KBM-7 (cell line): ENCODE measurements at regions not wholly inside any gene's neighbourhood (a gene's known extent, or its start where the extent isn't known, plus 50 kb on each side); places are given as distances from the start of the nearest gene placed in this dataset.
"Not testable (repeated sequence)": the region's sequence is repeated elsewhere in the genome, so short reads cannot be mapped to it uniquely, and the experiment has no call there.

Experiments used
- DNase-seq: peaks from one replicate; pipeline ENCODE4 v3.0.0-alpha.2; 2015
- in situ Hi-C: fragments of 300-500 bp; cut with MboI; formaldehyde crosslinking; loops from 2 replicates; pipeline ENCODE4 v1.14.3; 2020; ENCODE audit warnings: low sequenced_read_pairs, low pct_unique_long_range_greater_than_20kb, mixed read lengths

- peak; percentile 36 for DNase-seq
- in situ Hi-C loops: no loop called here
Observed at GRCh38 chrX:5388087-5388486, 840.6 kb downstream of the NLGN4X start.

GRCh38 chrX:5380426-5380825 is 848.2 kb downstream of the NLGN4X start:
- in situ Hi-C loops: no loop called here

GRCh38 chrX:5341902-5342301 is 886.8 kb downstream of the NLGN4X start:
- in situ Hi-C loops: no loop called here

More at GRCh38 chrX:5380426-5380825, 848.2 kb downstream of the NLGN4X start:
- no peak for DNase-seq

GRCh38 chrX:5337160-5337559 is 891.5 kb downstream of the NLGN4X start:
- in situ Hi-C loops: no loop called here
- no peak for DNase-seq

More at GRCh38 chrX:5341902-5342301, 886.8 kb downstream of the NLGN4X start:
- DNase-seq: no peak

GRCh38 chrX:5324546-5324945 is 904.1 kb downstream of the NLGN4X start:
- DNase-seq: no peak
- in situ Hi-C loops: no loop called here

GRCh38 chrX:5314148-5314547 is 914.5 kb downstream of the NLGN4X start:
- no peak for DNase-seq
- in situ Hi-C loops: no loop called here

- DNase-seq: no peak
- in situ Hi-C loops: no loop called here
Observed at GRCh38 chrX:5307416-5307815, 921.3 kb downstream of the NLGN4X start.

- peak; percentile 3 for DNase-seq
- in situ Hi-C loops: no loop called here
Observed at GRCh38 chrX:5306654-5307121, 922.0 kb downstream of the NLGN4X start.

GRCh38 chrX:5305452-5305851 is 923.2 kb downstream of the NLGN4X start:
- DNase-seq: no peak
- in situ Hi-C loops: no loop called here

- DNase-seq: no peak
- in situ Hi-C loops: no loop called here
Observed at GRCh38 chrX:5295004-5295403, 933.7 kb downstream of the NLGN4X start.

GRCh38 chrX:5290635-5291034 is 938.0 kb downstream of the NLGN4X start:
- DNase-seq: no peak
- in situ Hi-C loops: no loop called here

- in situ Hi-C loops, DNase-seq: not testable (repeated sequence)
Observed at GRCh38 chrX:5289949-5290348, 938.7 kb downstream of the NLGN4X start.

- no peak for DNase-seq
Observed at GRCh38 chrX:5278908-5279307, 949.8 kb downstream of the NLGN4X start.

GRCh38 chrX:5265324-5265850 is 963.3 kb downstream of the NLGN4X start:
- in situ Hi-C loops: no loop called here
- DNase-seq: no peak

More at GRCh38 chrX:5278908-5279307, 949.8 kb downstream of the NLGN4X start:
- in situ Hi-C loops: no loop called here

GRCh38 chrX:5250106-5250505 is 978.6 kb downstream of the NLGN4X start:
- in situ Hi-C loops: no loop called here
- no peak for DNase-seq

GRCh38 chrX:5242091-5242790 is 986.4 kb downstream of the NLGN4X start:
- DNase-seq: no peak
- in situ Hi-C loops: no loop called here

- in situ Hi-C loops: no loop called here
- DNase-seq: no peak
Observed at GRCh38 chrX:5236749-5237148, 991.9 kb downstream of the NLGN4X start.

GRCh38 chrX:5236096-5236495 is 992.6 kb downstream of the NLGN4X start:
- peak; percentile 3 for DNase-seq
- in situ Hi-C loops: no loop called here

GRCh38 chrX:5233830-5234229 is 994.8 kb downstream of the NLGN4X start:
- in situ Hi-C loops: no loop called here

GRCh38 chrX:5220421-5220820 is 1008.2 kb downstream of the NLGN4X start:
- in situ Hi-C loops: no loop called here
- DNase-seq: no peak

More at GRCh38 chrX:5233830-5234229, 994.8 kb downstream of the NLGN4X start:
- DNase-seq: no peak

GRCh38 chrX:5194806-5195205 is 1033.9 kb downstream of the NLGN4X start:
- in situ Hi-C loops: no loop called here

More at GRCh38 chrX:5194806-5195205, 1033.9 kb downstream of the NLGN4X start:
- no peak for DNase-seq
